ENCODE measurements at regions not wholly inside any gene's neighbourhood (a gene's known extent, or its start where the extent isn't known, plus 50 kb on each side); places are given as distances from the start of the nearest gene placed in this dataset.
"Not testable (repeated sequence)": the region's sequence is repeated elsewhere in the genome, so short reads cannot be mapped to it uniquely, and the experiment has no call there.

- in situ Hi-C loops (cut with HindIII; ENCODE audit: low sequenced_read_pairs), result loop anchor here (5.0 kb wide), 1 partner anchor 57 kb away; no protein-coding TSS in a partner anchor
Measured at GRCh38 chr10:47164800-47165128, 135.2 kb upstream of the GDF10 start.

GRCh38 chr10:47165168-47165710, 134.8 kb upstream of the GDF10 start:
- in situ Hi-C loops (cut with HindIII; ENCODE audit: low sequenced_read_pairs), result no loop called here

GRCh38 chr10:47165711-47166404, 134.1 kb upstream of the GDF10 start:
- in situ Hi-C loops (cut with HindIII; ENCODE audit: low sequenced_read_pairs), result no loop called here

GRCh38 chr10:47166405-47166777, 133.6 kb upstream of the GDF10 start:
- in situ Hi-C loops (cut with HindIII; ENCODE audit: low sequenced_read_pairs), result no loop called here

GRCh38 chr10:47166808-47167581, 133.0 kb upstream of the GDF10 start:
- in situ Hi-C loops (cut with HindIII; ENCODE audit: low sequenced_read_pairs), result not testable (repeated sequence)

- in situ Hi-C loops (cut with HindIII; ENCODE audit: low sequenced_read_pairs), result no loop called here
Measured at GRCh38 chr10:47167591-47167990, 132.4 kb upstream of the GDF10 start.

GRCh38 chr10:47169581-47169980, 130.4 kb upstream of the GDF10 start:
- in situ Hi-C loops (cut with HindIII; ENCODE audit: low sequenced_read_pairs), result no loop called here

GRCh38 chr10:47173929-47174442, 126.0 kb upstream of the GDF10 start:
- in situ Hi-C loops (cut with HindIII; ENCODE audit: low sequenced_read_pairs), result no loop called here

GRCh38 chr10:47175181-47176123, 124.5 kb upstream of the GDF10 start:
- in situ Hi-C loops (cut with HindIII; ENCODE audit: low sequenced_read_pairs), result no loop called here

- in situ Hi-C loops (cut with HindIII; ENCODE audit: low sequenced_read_pairs), result no loop called here
Measured at GRCh38 chr10:47176206-47176902, 123.6 kb upstream of the GDF10 start.

- in situ Hi-C loops (cut with HindIII; ENCODE audit: low sequenced_read_pairs), result no loop called here
Measured at GRCh38 chr10:47176903-47177868, 122.8 kb upstream of the GDF10 start.

- in situ Hi-C loops (cut with HindIII; ENCODE audit: low sequenced_read_pairs), result no loop called here
Measured at GRCh38 chr10:47178537-47179290, 121.3 kb upstream of the GDF10 start.

GRCh38 chr10:47179291-47179647, 120.7 kb upstream of the GDF10 start:
- in situ Hi-C loops (cut with HindIII; ENCODE audit: low sequenced_read_pairs), result no loop called here

- in situ Hi-C loops (cut with HindIII; ENCODE audit: low sequenced_read_pairs), result no loop called here
Measured at GRCh38 chr10:47181052-47181849, 118.7 kb upstream of the GDF10 start.

- in situ Hi-C loops (cut with HindIII; ENCODE audit: low sequenced_read_pairs), result no loop called here
Measured at GRCh38 chr10:47182934-47183703, 116.9 kb upstream of the GDF10 start.

GRCh38 chr10:47183704-47184041, 116.3 kb upstream of the GDF10 start:
- in situ Hi-C loops (cut with HindIII; ENCODE audit: low sequenced_read_pairs), result no loop called here

- in situ Hi-C loops (cut with HindIII; ENCODE audit: low sequenced_read_pairs), result no loop called here
Measured at GRCh38 chr10:47184273-47184672, 115.7 kb upstream of the GDF10 start.

Measured in endothelial cell of hepatic sinusoid (primary cell).